Mesenchymal stem cell (in vitro differentiated cells and primary cell): ENCODE measurements at regions not wholly inside any gene's neighbourhood (a gene's known extent, or its start where the extent isn't known, plus 50 kb on each side); places are given as distances from the start of the nearest gene placed in this dataset.
"Not testable (repeated sequence)": the region's sequence is repeated elsewhere in the genome, so short reads cannot be mapped to it uniquely, and the experiment has no call there.

Experiments used
- DNase-seq: peaks from one replicate; pipeline ENCODE4 v3.0.0-alpha.2; 2013
- H2AFZ ChIP-seq: one replicate; pipeline ENCODE4 v1.6.1; 2013; ENCODE audit warnings: low read depth, mild to moderate bottlenecking, control low read depth, inconsistent platforms, low read length, moderate library complexity
- H2AK5ac ChIP-seq: 2 replicates; pipeline ENCODE4 v1.6.1; 2013; ENCODE audit warnings: low read length, moderate library complexity, mild to moderate bottlenecking, inconsistent platforms; ENCODE audit not compliant: severe bottlenecking
- H2BK120ac ChIP-seq: one replicate; pipeline ENCODE4 v1.6.1; 2013; ENCODE audit warnings: low read depth, mild to moderate bottlenecking, inconsistent platforms, low read length, moderate library complexity
- H2BK12ac ChIP-seq, 2 experiments: one replicate each; pipeline ENCODE4 v1.6.1; 2013; ENCODE audit warnings: inconsistent platforms in 2 of 2, low read length in 2 of 2, mild to moderate bottlenecking in 2 of 2, moderate library complexity in 2 of 2, control low read depth in 1 of 2
- H2BK15ac ChIP-seq: one replicate; pipeline ENCODE4 v1.6.1; 2013; ENCODE audit warnings: mild to moderate bottlenecking, low read depth, inconsistent platforms; ENCODE audit not compliant: poor library complexity, severe bottlenecking
- H2BK5ac ChIP-seq: 2 replicates; pipeline ENCODE4 v1.6.1; 2013; ENCODE audit warnings: low read depth, mild to moderate bottlenecking, low read length, control low read depth, inconsistent platforms; ENCODE audit not compliant: poor library complexity, severe bottlenecking
- H3K14ac ChIP-seq, 2 experiments: one replicate each; pipeline ENCODE4 v1.6.1; 2013; ENCODE audit warnings: inconsistent platforms in 2 of 2, low read length in 2 of 2, control low read depth in 1 of 2, mild to moderate bottlenecking in 1 of 2, moderate library complexity in 1 of 2
- H3K18ac ChIP-seq, 2 experiments: one replicate each; pipeline ENCODE4 v1.6.1; 2013; ENCODE audit warnings: inconsistent platforms in 2 of 2, low read length in 2 of 2, control low read depth in 1 of 2, low read depth in 1 of 2, mild to moderate bottlenecking in 1 of 2
- H3K23ac ChIP-seq, 2 experiments: one replicate each; pipeline ENCODE4 v1.6.1; 2013; ENCODE audit warnings: inconsistent platforms in 2 of 2, low read length in 2 of 2, mild to moderate bottlenecking in 2 of 2, moderate library complexity in 2 of 2, control low read depth in 1 of 2
- H3K27ac ChIP-seq: 2 replicates; pipeline ENCODE4 v1.5.1; 2013; ENCODE audit warnings: mild to moderate bottlenecking, moderate library complexity, low read length, control low read depth, inconsistent platforms; ENCODE audit not compliant: poor library complexity, severe bottlenecking
- H3K27me3 ChIP-seq, 2 experiments: 2 replicates each; pipeline versions ENCODE4 v1.6.1 to v1.7.0; 2013; ENCODE audit warnings: low read length in 2 of 2, mild to moderate bottlenecking in 2 of 2, moderate library complexity in 2 of 2, control low read depth in 1 of 2, inconsistent platforms in 1 of 2; ENCODE audit not compliant: control insufficient read depth in 1 of 2, insufficient read depth in 1 of 2
- H3K36me3 ChIP-seq, 2 experiments: 2 replicates each; pipeline versions ENCODE4 v1.6.1 to v1.7.0; 2013; ENCODE audit warnings: low read length in 2 of 2, control low read depth in 1 of 2, inconsistent platforms in 1 of 2, low read depth in 1 of 2, mild to moderate bottlenecking in 1 of 2; ENCODE audit not compliant: insufficient read depth in 2 of 2, control insufficient read depth in 1 of 2
- H3K4ac ChIP-seq, 2 experiments: one replicate each; pipeline ENCODE4 v1.6.1; 2013; ENCODE audit warnings: inconsistent platforms in 2 of 2, low read length in 2 of 2, mild to moderate bottlenecking in 2 of 2, moderate library complexity in 2 of 2, control low read depth in 1 of 2, low read depth in 1 of 2
- H3K4me1 ChIP-seq: 2 replicates; pipeline ENCODE4 v1.6.1; 2013; ENCODE audit warnings: low read depth, low read length, control low read depth; ENCODE audit not compliant: control insufficient read depth, insufficient read depth
- H3K4me2 ChIP-seq: 2 replicates; pipeline ENCODE4 v1.6.1; 2013; ENCODE audit warnings: low read length, mild to moderate bottlenecking, inconsistent platforms; ENCODE audit not compliant: poor library complexity, severe bottlenecking
- H3K4me3 ChIP-seq, 2 experiments: 2 replicates each; pipeline versions ENCODE4 v1.5.1 to v1.7.0; 2013; ENCODE audit warnings: low read length in 2 of 2, mild to moderate bottlenecking in 2 of 2, control low read depth in 1 of 2, low read depth in 1 of 2; ENCODE audit not compliant: insufficient read depth in 1 of 2
- H3K79me1 ChIP-seq: replicated peaks from 2 replicates; pipeline ENCODE4 v1.6.1; 2013; ENCODE audit warnings: mild to moderate bottlenecking, control low read depth, low read length, inconsistent platforms; ENCODE audit not compliant: poor library complexity, severe bottlenecking
- H3K9ac ChIP-seq: 2 replicates; pipeline ENCODE4 v1.7.0; 2013; ENCODE audit warnings: mild to moderate bottlenecking, low read length, moderate library complexity
- H3K9me3 ChIP-seq: 2 replicates; pipeline ENCODE4 v1.7.0; 2013; ENCODE audit warnings: mild to moderate bottlenecking, low read length; ENCODE audit not compliant: control insufficient read depth
- H4K8ac ChIP-seq: one replicate; pipeline ENCODE4 v1.6.1; 2013; ENCODE audit warnings: inconsistent platforms, mild to moderate bottlenecking, low read length, moderate library complexity
- H4K91ac ChIP-seq: one replicate; pipeline ENCODE4 v1.6.1; 2013; ENCODE audit warnings: mild to moderate bottlenecking, low read length, inconsistent platforms
- WGBS: methylation state at CpG from one replicate; pipeline ENCODE4 v1.1.7; 2013; ENCODE audit warnings: mixed read lengths; 5-methylcytosine and 5-hydroxymethylcytosine counted together

DNA sequence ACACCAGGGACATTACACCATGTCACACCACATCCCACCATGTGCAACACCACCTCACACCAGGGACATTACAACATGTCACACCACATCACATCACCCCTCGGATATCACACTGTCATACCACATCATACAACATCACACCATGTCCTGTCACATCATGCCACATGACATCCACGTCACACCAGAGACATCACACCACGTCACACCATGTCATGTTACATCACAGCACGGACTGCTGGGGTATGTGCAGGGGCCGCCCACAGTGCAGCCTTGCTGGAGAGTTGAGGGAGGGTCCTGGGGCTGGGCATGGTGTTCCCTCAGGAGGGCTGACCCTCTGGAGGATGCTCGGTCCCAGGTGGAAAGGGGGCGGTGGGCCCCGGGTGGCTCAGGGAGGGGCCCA lies 91.4 kb downstream of the TMEM121 start:
- not testable (repeated sequence) for H2BK5ac ChIP-seq, H2BK120ac ChIP-seq, H2AFZ ChIP-seq, H4K8ac ChIP-seq, H3K27me3 ChIP-seq, DNase-seq, H3K18ac ChIP-seq, H3K14ac ChIP-seq, H3K4me2 ChIP-seq, H3K4ac ChIP-seq, H2BK12ac ChIP-seq, H3K23ac ChIP-seq, H3K9me3 ChIP-seq, H2AK5ac ChIP-seq, H3K79me1 ChIP-seq, H3K4me1 ChIP-seq, H3K27ac ChIP-seq, H3K36me3 ChIP-seq, H3K4me3 ChIP-seq, H2BK15ac ChIP-seq, H3K9ac ChIP-seq, H4K91ac ChIP-seq
- no CpG with 5 or more reads among the region's 8 CpGs for WGBS

- H3K27me3 ChIP-seq, H3K36me3 ChIP-seq, H2AK5ac ChIP-seq, H2BK5ac ChIP-seq, DNase-seq, H3K4me2 ChIP-seq, H3K18ac ChIP-seq, H2BK120ac ChIP-seq, H2BK15ac ChIP-seq, H3K4me1 ChIP-seq, H4K91ac ChIP-seq, H4K8ac ChIP-seq, H3K27ac ChIP-seq, H2AFZ ChIP-seq, H3K9me3 ChIP-seq, H3K9ac ChIP-seq, H3K23ac ChIP-seq, H3K4ac ChIP-seq, H3K79me1 ChIP-seq, H3K14ac ChIP-seq, H3K4me3 ChIP-seq, H2BK12ac ChIP-seq: not testable (repeated sequence)
- WGBS, result 39% methylated on average over 5 of the region's 6 CpGs
These were observed 92.9 kb downstream of the TMEM121 start for GRCh38 chr14:105619324-105619723.

DNA sequence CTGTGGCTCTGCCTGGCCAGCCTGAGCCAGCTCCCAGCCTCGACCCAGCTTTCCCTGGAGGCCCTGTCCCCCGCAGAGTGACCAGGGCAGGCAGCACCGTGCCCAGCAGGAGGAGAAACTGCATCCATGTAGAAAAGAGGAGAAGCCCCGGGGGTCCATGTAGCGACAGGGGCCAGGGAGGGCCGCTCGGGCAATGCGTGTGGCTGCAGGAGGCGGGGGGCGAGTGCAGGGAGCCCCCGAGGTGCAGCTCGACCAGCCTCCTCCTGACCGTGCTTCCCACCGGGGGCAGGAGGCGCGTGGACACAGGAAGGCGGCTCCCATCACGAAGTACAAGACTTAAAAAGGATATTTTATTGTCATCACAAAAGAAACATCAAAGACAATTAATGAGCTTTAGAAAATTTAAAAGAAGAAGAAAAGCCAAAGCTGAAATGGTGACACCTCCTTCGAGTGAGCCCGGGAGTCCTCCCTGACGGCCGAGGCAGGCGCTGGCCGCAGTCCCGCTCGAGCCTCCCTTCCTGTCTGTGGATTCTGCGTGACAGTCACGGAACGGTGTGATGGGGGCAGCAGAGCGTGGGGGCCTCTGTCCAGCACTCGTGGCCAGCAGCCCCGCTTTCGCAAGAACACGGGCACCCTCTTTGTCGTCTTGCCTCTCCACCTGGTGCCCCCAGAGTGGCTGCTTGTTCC lies 93.9 kb downstream of the TMEM121 start:
- H2BK15ac ChIP-seq, H3K4me3 ChIP-seq, H2AFZ ChIP-seq, H2AK5ac ChIP-seq, H3K4me1 ChIP-seq, H2BK120ac ChIP-seq, H2BK5ac ChIP-seq, H3K9ac ChIP-seq, H3K14ac ChIP-seq, H3K79me1 ChIP-seq, H3K23ac ChIP-seq, H3K9me3 ChIP-seq, H3K4me2 ChIP-seq, H3K36me3 ChIP-seq, H4K8ac ChIP-seq, H3K18ac ChIP-seq, DNase-seq, H3K4ac ChIP-seq, H3K27me3 ChIP-seq, H4K91ac ChIP-seq, H2BK12ac ChIP-seq, H3K27ac ChIP-seq: not testable (repeated sequence)
- 42% methylated on average over 2 of the region's 35 CpGs for WGBS

GRCh38 chr14:105620865-105621471 lies 94.6 kb downstream of the TMEM121 start:
- H2BK120ac ChIP-seq, H3K9me3 ChIP-seq, H3K36me3 ChIP-seq, H3K23ac ChIP-seq, H3K27ac ChIP-seq, H2BK5ac ChIP-seq, H3K18ac ChIP-seq, H2AK5ac ChIP-seq, H3K4me3 ChIP-seq, H4K91ac ChIP-seq, DNase-seq, H3K4ac ChIP-seq, H4K8ac ChIP-seq, H3K9ac ChIP-seq, H3K4me2 ChIP-seq, H3K79me1 ChIP-seq, H2AFZ ChIP-seq, H2BK12ac ChIP-seq, H3K27me3 ChIP-seq, H3K14ac ChIP-seq, H2BK15ac ChIP-seq, H3K4me1 ChIP-seq: not testable (repeated sequence)
- 71% methylated on average over 3 of the region's 21 CpGs for WGBS
